Neural cell (in vitro differentiated cells): ENCODE measurements at regions not wholly inside any gene's neighbourhood (a gene's known extent, or its start where the extent isn't known, plus 50 kb on each side); places are given as distances from the start of the nearest gene placed in this dataset.
"Not testable (repeated sequence)": the region's sequence is repeated elsewhere in the genome, so short reads cannot be mapped to it uniquely, and the experiment has no call there.

ENCODE experiments used
- H2AFZ ChIP-seq: fragments of 200-600, 300-800 bp; sonication (generic), shearing (Covaris generic); 2 replicates; pipeline ENCODE4 v1.6.0; 2014; ENCODE audit warnings: low read depth, mild to moderate bottlenecking, antibody characterized with exemption, low read length, moderate library complexity
- H3F3A ChIP-seq: fragments of 200-600 bp; shearing (Covaris generic); 2 replicates; pipeline ENCODE4 v1.6.1; 2016; ENCODE audit warnings: mild to moderate bottlenecking, moderate library complexity, mixed read lengths, antibody characterized with exemption, low read length; ENCODE audit not compliant: insufficient read depth, poor library complexity, severe bottlenecking
- H3K27ac ChIP-seq: fragments of 200-600, 300-800 bp; sonication (generic), shearing (Covaris generic); 2 replicates; pipeline ENCODE4 v1.5.1; 2014; ENCODE audit warnings: mild to moderate bottlenecking, low read length, moderate library complexity
- H3K27me3 ChIP-seq: fragments of 300-800, 200-600 bp; sonication (generic), shearing (Covaris generic); 2 replicates; pipeline ENCODE4 v1.6.0; 2014; ENCODE audit warnings: mild to moderate bottlenecking, low read depth, low read length, moderate library complexity; ENCODE audit not compliant: insufficient read depth
- H3K36me3 ChIP-seq: fragments of 300-800, 200-600 bp; sonication (generic), shearing (Covaris generic); 2 replicates; pipeline ENCODE4 v1.5.1; 2014; ENCODE audit warnings: mild to moderate bottlenecking, antibody characterized with exemption, low read length, moderate library complexity; ENCODE audit not compliant: insufficient read depth
- H3K4me2 ChIP-seq: fragments of 300-800, 200-600 bp; sonication (generic), shearing (Covaris generic); 2 replicates; pipeline ENCODE4 v1.6.0; 2014; ENCODE audit warnings: mild to moderate bottlenecking, low read length
- H3K4me3 ChIP-seq: fragments of 300-800, 200-600 bp; sonication (generic), shearing (Covaris generic); 2 replicates; pipeline ENCODE4 v1.5.1; 2014; ENCODE audit warnings: mild to moderate bottlenecking, low read length, moderate library complexity
- H3K79me2 ChIP-seq: fragments of 200-600 bp; shearing (Covaris generic); replicated peaks from 2 replicates; pipeline ENCODE4 v1.6.0; 2014; ENCODE audit warnings: mild to moderate bottlenecking, low read length, moderate library complexity; ENCODE audit not compliant: insufficient read depth
- H3K9ac ChIP-seq: fragments of 300-800, 200-600 bp; sonication (generic), shearing (Covaris generic); 2 replicates; pipeline ENCODE4 v1.6.1; 2016; ENCODE audit warnings: mild to moderate bottlenecking, low read length, mixed read lengths
- H3K9me2 ChIP-seq: fragments of 200-600 bp; shearing (Covaris generic); 2 replicates; pipeline ENCODE4 v1.6.1; 2016; ENCODE audit warnings: mild to moderate bottlenecking, low read length, mixed read lengths; ENCODE audit not compliant: insufficient read depth
- H3K9me3 ChIP-seq: fragments of 200-600, 300-800 bp; sonication (generic), shearing (Covaris generic); 2 replicates; pipeline ENCODE4 v1.6.1; 2016; ENCODE audit warnings: mild to moderate bottlenecking, mixed run types, low read length, moderate library complexity, mixed read lengths
- H4K20me1 ChIP-seq: fragments of 200-600 bp; shearing (Covaris generic); 2 replicates; pipeline ENCODE4 v1.6.1; 2016; ENCODE audit warnings: mild to moderate bottlenecking, mixed run types; ENCODE audit not compliant: insufficient read depth
- EP300 ChIP-seq: fragments of 450-650 bp; conservative IDR thresholded peaks from 2 replicates; pipeline ENCODE4 v1.6.1; 2014; ENCODE audit warnings: antibody characterized with exemption, mild to moderate bottlenecking, moderate library complexity; ENCODE audit not compliant: poor library complexity, severe bottlenecking
- EZH2 ChIP-seq: fragments of 200-600, 300-800 bp; shearing (Covaris generic), sonication (generic); IDR thresholded peaks from 2 replicates; pipeline ENCODE4 v1.6.1; 2014; ENCODE audit warnings: antibody characterized with exemption, low read length, borderline replicate concordance, mild to moderate bottlenecking; ENCODE audit not compliant: insufficient read depth, poor library complexity, severe bottlenecking
- MXI1 ChIP-seq: fragments of 450-650 bp; conservative IDR thresholded peaks from 2 replicates; pipeline ENCODE4 v1.6.1; 2014; ENCODE audit warnings: antibody characterized with exemption, mild to moderate bottlenecking; ENCODE audit not compliant: poor library complexity, severe bottlenecking
- POLR2AphosphoS5 ChIP-seq: IDR thresholded peaks from 2 replicates; pipeline ENCODE4 v1.6.1; 2012
- RAD21 ChIP-seq: fragments of 450-650 bp; conservative IDR thresholded peaks from 2 replicates; pipeline ENCODE4 v1.6.1; 2014; ENCODE audit warnings: antibody characterized with exemption, mild to moderate bottlenecking, moderate library complexity
- SMC3 ChIP-seq: fragments of 450-650 bp; conservative IDR thresholded peaks from 2 replicates; pipeline ENCODE4 v1.6.1; 2014; ENCODE audit warnings: antibody characterized with exemption, mild to moderate bottlenecking, moderate library complexity; ENCODE audit not compliant: poor library complexity
- TAF1 ChIP-seq: IDR thresholded peaks from 2 replicates; pipeline ENCODE4 v1.6.1; 2012; ENCODE audit warnings: low read depth
- TF ChIP-seq, protein P1 (sequence below): IDR thresholded peaks from 2 replicates; pipeline ENCODE4 v1.6.1; 2012; ENCODE audit warnings: borderline replicate concordance
- TF ChIP-seq, protein P2 (sequence below): fragments of 450-650 bp; IDR thresholded peaks from 2 replicates; pipeline ENCODE4 v1.5.1; 2014; ENCODE audit warnings: antibody characterized with exemption, mild to moderate bottlenecking, moderate library complexity; ENCODE audit not compliant: poor library complexity, severe bottlenecking

- Histone ChIP-seq H3K79me2 (no peaks in the 10 kb centered on the region), H3K27me3 (no peaks in the 10 kb centered on the region), H3K4me2 (no peak overlapping the region), H4K20me1 (no peaks in the 10 kb centered on the region), H3K4me3 (no peak overlapping the region), H2AFZ (no peak overlapping the region), H3K27ac (no peak overlapping the region), H3K36me3 (no peaks in the 10 kb centered on the region), H3K9me3 (no peaks in the 10 kb centered on the region), H3K9me2 (no peaks in the 10 kb centered on the region), H3F3A (no peaks in the 10 kb centered on the region), H3K9ac (no peak overlapping the region)
- no peak for TF ChIP-seq POLR2AphosphoS5
- no peak for TF ChIP-seq TAF1
- TF ChIP-seq MXI1, result no peak
Measured at GRCh38 chr1:104646233-104646632, 896.5 kb downstream of the AMY1C start.

GRCh38 chr1:104648269-104648691 is 898.6 kb downstream of the AMY1C start:
- Histone ChIP-seq H3K27me3 (no peaks in the 10 kb centered on the region), H3K36me3 (no peaks in the 10 kb centered on the region), H3K4me2 (no peak overlapping the region), H3K9ac (no peak overlapping the region), H3K9me3 (no peaks in the 10 kb centered on the region), H2AFZ (no peak overlapping the region), H3K79me2 (no peaks in the 10 kb centered on the region), H3K4me3 (no peak overlapping the region), H3K27ac (no peak overlapping the region), H3K9me2 (no peaks in the 10 kb centered on the region), H3F3A (no peaks in the 10 kb centered on the region), H4K20me1 (no peaks in the 10 kb centered on the region)
- TF ChIP-seq, protein P1, sequence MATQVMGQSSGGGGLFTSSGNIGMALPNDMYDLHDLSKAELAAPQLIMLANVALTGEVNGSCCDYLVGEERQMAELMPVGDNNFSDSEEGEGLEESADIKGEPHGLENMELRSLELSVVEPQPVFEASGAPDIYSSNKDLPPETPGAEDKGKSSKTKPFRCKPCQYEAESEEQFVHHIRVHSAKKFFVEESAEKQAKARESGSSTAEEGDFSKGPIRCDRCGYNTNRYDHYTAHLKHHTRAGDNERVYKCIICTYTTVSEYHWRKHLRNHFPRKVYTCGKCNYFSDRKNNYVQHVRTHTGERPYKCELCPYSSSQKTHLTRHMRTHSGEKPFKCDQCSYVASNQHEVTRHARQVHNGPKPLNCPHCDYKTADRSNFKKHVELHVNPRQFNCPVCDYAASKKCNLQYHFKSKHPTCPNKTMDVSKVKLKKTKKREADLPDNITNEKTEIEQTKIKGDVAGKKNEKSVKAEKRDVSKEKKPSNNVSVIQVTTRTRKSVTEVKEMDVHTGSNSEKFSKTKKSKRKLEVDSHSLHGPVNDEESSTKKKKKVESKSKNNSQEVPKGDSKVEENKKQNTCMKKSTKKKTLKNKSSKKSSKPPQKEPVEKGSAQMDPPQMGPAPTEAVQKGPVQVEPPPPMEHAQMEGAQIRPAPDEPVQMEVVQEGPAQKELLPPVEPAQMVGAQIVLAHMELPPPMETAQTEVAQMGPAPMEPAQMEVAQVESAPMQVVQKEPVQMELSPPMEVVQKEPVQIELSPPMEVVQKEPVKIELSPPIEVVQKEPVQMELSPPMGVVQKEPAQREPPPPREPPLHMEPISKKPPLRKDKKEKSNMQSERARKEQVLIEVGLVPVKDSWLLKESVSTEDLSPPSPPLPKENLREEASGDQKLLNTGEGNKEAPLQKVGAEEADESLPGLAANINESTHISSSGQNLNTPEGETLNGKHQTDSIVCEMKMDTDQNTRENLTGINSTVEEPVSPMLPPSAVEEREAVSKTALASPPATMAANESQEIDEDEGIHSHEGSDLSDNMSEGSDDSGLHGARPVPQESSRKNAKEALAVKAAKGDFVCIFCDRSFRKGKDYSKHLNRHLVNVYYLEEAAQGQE, result no peak
- TF ChIP-seq EZH2, result no peak
- TF ChIP-seq, protein P2, sequence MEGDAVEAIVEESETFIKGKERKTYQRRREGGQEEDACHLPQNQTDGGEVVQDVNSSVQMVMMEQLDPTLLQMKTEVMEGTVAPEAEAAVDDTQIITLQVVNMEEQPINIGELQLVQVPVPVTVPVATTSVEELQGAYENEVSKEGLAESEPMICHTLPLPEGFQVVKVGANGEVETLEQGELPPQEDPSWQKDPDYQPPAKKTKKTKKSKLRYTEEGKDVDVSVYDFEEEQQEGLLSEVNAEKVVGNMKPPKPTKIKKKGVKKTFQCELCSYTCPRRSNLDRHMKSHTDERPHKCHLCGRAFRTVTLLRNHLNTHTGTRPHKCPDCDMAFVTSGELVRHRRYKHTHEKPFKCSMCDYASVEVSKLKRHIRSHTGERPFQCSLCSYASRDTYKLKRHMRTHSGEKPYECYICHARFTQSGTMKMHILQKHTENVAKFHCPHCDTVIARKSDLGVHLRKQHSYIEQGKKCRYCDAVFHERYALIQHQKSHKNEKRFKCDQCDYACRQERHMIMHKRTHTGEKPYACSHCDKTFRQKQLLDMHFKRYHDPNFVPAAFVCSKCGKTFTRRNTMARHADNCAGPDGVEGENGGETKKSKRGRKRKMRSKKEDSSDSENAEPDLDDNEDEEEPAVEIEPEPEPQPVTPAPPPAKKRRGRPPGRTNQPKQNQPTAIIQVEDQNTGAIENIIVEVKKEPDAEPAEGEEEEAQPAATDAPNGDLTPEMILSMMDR, result peak; percentile 72
- no peak for TF ChIP-seq MXI1
- peak; percentile 71 for TF ChIP-seq RAD21
- peak; percentile 70 for TF ChIP-seq SMC3
- no peak for TF ChIP-seq POLR2AphosphoS5
- TF ChIP-seq TAF1, result no peak
- no peak for TF ChIP-seq EP300

DNA sequence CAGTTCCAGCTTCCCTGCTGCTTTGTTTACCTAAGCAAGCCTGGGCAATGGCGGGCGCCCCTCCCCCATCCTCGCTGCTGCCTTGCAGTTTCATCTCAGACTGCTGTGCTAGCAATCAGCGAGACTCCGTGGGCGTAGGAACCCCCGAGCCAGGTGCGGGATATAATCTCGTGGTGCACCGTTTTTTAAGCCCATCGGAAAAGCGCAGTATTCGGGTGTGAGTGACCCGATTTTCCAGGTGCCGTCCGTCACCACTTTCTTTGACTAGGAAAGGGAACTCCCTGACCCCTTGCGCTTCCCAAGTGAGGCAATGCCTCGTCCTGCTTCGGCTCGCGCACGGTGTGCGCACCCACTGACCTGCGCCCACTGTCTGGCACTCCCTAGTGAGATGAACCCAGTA is 914.7 kb downstream of the AMY1C start:
- not testable (repeated sequence) for H2AFZ ChIP-seq, H3K27ac ChIP-seq, H3K9me2 ChIP-seq, H3F3A ChIP-seq, H3K9ac ChIP-seq, H3K4me2 ChIP-seq, H3K9me3 ChIP-seq, H4K20me1 ChIP-seq, H3K36me3 ChIP-seq, H3K27me3 ChIP-seq, H3K79me2 ChIP-seq, H3K4me3 ChIP-seq
